Occipital lobe (tissue), 1 donor: ENCODE measurements at regions not wholly inside any gene's neighbourhood (a gene's known extent, or its start where the extent isn't known, plus 50 kb on each side); places are given as distances from the start of the nearest gene placed in this dataset.
"Not testable (repeated sequence)": the region's sequence is repeated elsewhere in the genome, so short reads cannot be mapped to it uniquely, and the experiment has no call there.

Source experiments
- DNase-seq: peaks from one replicate; lab custom pipeline; 2025; lab: John Stamatoyannopoulos, UW

DNA sequence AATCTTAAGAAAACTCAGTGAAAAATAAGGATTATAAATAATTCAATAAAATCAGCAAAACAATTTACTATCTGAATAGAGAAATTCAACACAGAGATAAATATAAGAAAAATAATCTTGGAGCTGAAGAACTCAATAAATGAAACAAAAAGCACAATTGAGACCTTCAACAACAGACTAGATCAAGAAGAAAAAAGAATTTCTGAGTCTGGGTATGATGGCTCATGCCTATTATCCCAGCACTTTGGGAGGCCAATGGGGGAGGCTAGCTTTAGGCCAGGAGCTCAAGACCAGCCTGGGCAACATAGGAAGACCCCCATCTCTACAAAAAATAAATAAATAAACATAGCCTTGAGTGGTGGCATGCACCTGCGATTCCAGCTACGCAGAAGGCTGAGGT lies 1295.7 kb upstream of the NRXN1 start:
- no peak for DNase-seq

DNA sequence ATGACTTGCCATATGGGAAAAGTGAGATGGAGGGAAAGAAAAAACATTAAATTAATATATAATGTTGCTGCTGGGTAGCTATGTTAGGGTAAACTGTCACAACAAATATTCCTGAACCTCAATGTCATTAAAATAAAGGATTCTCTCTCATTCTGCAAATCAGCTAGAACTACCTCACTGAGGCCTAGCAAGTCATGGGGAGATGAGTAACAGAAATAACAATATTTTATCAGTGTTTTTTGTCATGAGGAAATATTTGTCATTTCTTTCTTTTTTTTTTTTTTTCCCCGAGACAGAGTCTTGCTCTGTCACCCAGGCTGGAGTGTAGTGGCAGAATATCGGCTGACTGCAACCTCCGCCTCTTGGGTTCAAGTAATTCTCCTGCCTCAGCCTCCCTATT lies 1282.3 kb upstream of the NRXN1 start:
- no peak for DNase-seq

DNA sequence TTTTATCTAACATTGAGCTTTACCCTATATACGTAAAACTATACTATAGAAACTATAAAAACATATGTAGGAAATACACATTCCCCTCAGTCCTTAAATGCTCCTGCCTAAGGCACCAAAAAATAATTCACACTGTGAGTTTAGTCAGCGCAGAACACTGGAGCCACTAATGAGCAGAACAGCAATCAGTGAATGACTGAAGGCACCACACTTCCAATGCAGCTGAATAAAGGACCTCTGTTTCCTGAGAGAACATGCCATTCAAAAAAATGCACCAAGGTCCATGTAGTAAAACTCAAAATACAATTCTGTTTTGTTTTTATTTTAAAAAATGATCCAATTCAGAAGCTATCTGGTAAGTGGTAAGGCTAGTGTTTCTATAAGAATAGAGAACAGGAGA lies 1280.6 kb upstream of the NRXN1 start:
- no peak for DNase-seq

DNA sequence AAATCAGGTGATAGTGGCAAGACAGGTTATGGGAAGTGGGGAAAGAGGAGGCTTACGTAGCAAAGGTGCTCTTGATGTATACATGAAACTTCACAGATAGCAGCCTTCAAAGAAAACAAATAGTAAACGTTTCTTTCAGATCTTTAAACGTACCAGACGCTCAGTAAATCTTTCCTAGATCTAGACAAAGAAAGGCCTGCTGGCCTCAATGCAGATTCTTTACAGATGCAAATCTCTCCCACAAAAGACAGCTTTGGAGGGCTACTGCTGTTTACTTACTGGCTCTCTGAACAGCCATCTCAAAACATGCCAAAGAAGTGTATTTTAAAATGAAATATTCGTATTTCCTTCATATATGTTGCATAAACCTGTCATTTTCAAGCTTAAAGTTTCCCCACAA lies 1279.9 kb upstream of the NRXN1 start:
- no peak for DNase-seq

DNA sequence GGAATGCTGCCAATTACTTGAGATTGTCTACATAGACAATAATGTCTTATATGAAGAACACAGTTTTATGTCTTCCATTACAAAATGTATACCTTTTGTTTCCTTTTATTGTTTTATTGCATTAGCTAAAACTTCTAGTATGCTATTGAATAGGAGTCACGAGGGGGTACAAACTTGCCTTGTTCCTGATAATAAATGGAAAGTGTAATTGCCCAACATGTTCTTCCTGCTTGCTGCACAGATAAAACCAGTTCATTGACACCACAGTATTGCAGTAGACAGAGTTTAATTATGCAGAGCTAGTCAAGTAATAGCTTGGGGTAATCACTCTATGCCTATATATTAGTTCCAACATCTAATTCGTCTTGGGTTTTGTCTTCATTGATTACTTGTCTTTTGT lies 1276.2 kb upstream of the NRXN1 start:
- no peak for DNase-seq

DNA sequence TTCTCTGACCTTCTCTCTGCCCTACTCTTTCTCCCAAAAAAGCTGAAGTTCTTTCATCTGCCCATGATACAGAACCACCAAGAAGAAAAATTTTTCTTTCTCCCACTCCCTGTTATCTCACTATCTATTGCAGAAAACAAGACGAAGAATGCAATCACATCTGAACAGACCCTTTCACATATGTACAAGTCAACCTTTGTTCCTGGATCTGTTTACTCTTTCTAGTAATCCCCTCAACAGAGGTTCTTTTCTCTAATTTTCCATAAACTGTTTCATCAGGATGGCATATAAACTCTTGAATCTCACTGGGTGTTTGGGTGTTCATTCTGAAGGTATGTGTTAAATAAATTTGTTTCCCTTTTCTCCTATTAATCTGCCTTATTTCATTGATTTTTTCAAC lies 1262.7 kb upstream of the NRXN1 start:
- no peak for DNase-seq

DNA sequence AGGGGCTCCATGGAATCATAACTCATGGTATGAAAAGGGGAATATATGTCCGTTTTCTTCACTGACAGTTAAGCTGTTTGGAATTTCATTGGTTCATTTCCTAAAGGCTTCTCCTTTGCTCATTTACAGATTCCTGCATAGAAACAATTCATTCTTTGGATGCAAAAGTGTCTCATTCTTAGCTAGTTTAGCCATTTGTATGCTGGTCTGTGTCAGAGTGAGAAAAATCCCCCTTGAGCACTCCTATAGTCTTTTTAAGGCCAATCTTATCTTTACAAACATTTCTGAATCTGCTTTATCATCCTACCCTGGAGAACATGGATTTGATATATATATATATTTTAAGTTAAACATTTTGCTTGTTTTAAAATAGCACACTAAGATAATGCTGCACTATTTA lies 1260.9 kb upstream of the NRXN1 start:
- no peak for DNase-seq

DNA sequence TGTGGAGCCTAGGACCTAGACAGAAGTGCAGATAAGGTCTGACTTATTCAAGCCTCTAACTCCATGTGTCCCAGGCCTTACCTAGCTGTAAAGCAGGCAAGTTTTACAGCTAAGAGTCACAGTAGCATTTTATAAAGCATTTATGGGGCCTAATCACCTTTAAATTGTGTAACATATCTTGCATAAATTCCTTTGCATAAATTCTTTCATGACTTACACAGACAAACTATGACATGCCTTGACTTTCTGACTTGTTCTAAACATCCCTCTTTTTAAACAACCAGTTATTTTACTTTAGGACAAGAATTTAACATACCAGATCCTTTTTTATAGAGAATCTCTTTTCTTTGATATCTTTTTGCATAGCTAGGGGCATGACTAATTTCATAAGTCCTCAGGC lies 1257.8 kb upstream of the NRXN1 start:
- no peak for DNase-seq

DNA sequence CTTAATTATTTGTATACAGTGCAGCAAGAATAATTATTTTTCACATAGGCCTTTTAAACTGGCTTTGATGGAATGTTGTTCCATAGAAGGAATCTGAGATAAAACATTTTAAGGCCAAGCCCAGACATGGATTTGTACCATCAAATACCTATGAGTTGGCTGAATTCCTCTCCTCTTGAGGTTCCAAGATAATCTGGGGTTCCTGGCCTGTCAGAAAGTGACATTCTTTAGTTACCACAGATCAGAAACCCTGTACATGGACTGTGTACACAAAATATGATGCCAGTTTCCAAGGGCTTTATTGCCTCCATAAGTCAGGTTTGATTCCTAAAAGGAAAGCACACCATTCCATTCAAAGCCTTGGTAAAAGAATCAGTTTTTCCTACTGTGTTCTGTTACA lies 1256.7 kb upstream of the NRXN1 start:
- DNase-seq: no peak

DNA sequence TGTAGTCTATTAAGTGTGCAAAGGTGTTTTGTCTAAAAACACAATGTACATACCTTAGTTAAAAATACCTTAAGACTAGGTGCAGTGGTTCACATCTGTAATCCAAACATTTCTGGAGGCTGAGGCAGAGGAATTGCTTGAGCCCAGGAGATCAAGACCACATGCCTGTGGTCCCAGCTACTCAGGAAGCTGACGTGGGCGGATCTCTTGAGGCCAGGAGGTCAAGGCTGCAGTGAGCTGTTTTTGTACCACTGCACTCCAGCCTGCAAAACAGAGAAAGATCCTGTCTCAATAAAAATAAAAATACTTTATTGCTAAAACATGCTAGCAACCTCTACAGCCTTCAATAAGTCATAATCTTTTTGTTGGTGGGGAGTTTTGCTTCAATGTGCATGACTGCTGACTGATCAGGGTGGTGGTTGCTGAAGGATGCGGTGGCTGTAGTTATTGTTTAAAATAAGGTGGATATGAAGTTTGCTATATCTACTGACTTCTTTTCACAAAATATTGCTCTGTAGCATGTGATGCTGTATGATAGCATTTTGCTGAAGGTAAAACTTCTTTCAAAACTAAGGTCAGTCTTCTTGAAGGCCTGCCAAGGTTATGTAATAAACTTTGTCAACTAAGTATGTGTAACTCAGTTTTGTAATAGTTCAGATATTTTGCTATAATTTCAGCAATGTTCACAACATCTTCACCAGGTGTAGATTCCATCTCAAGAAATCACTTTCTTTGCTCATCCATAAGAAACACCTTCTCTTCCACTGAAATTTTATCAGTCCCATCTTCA lies 1238.0 kb upstream of the NRXN1 start:
- no peak for DNase-seq

DNA sequence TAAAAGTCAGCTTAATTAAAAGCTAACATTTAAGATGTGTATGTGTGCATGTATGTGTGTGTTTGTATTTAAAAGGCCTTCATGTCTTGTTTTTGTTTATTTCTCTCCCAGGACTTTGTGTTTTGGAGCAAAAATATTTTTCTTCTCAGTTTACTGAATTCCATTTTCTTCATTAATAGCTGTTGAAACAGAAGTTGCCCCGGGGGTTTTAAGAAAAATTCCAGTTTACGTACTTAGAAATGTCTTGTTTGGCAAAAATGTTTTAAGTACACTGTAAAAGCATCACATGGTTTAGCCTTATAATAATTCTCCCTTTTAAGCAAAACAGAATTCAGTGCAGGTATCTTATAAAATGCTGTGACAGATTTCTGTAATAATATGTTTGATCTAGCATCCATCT lies 1233.0 kb upstream of the NRXN1 start:
- no peak for DNase-seq

DNA sequence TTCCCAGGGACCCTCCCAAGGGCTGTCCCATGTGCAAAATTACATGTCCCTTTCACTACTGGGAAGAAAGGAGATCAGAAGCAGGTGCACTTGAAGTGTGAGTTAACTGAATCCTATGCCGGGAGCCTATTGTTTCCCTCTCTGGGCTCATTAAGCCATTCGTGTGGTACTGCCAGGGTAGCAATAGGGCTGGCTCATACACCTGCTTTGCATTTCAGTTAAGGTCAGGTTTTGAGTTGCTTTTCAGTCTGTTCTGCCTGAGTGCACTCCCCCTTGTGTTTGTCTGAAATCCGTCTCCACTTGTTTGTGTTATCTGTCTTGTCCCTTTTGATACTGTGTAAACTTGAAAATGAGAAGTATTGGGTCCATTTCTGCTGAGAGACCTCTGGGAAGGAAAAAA lies 1232.6 kb upstream of the NRXN1 start:
- DNase-seq: no peak

DNA sequence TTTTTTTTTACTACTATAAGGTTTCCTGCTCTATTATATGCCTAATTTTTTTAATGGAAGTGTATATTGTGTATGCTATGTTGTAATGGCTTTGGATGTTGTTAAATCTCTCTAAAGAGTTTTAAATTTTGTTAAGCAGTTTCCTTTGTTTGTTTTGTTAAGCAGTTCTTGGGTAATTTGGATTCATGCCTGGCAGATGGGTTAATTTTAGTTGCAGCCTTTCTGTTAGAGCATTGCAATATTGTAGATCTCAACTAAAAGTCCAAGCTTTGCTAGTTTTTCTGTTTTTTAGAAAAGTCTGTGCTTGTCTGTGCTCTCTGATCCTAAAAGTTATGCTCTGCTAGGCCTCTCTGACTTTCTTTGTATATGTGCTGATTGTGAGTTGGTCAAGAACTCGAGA lies 1229.0 kb upstream of the NRXN1 start:
- no peak for DNase-seq

DNA sequence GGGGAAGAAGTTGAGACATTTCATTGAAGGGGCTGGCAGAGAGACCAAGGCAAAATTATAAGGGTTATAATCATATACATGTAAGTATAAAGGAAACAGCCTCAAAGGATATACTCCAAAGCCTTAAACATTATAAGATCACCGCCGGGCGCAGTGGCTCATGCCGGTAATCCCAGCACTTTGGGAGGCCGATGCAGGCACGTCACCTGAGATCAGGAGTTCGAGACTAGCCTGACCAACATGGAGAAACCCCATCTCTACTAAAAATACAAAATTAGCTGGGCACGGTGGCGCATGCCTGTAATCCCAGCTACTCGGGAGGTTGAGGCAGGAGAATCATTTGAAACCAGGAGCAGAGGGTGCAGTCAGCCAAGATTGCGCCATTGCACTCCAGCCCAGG lies 1227.0 kb upstream of the NRXN1 start:
- DNase-seq: not testable (repeated sequence)

DNA sequence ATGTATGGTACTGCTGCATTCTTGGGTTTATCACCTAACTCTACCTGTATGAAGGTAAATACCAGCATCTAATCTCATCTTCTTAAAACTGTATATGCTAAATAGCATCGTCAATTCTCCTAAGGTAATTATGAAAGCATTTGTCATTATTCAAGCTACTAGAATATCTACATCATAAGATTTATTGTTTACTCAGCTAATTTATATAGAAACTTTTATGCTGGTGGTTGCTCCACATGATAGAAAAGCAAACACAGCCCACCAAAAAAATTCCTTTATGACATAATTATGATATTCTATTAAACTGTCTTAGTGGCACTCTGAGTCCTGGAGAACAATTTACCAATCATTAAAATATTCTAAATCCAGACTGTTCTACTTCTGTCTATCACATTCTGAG lies 1226.1 kb upstream of the NRXN1 start:
- DNase-seq: no peak

DNA sequence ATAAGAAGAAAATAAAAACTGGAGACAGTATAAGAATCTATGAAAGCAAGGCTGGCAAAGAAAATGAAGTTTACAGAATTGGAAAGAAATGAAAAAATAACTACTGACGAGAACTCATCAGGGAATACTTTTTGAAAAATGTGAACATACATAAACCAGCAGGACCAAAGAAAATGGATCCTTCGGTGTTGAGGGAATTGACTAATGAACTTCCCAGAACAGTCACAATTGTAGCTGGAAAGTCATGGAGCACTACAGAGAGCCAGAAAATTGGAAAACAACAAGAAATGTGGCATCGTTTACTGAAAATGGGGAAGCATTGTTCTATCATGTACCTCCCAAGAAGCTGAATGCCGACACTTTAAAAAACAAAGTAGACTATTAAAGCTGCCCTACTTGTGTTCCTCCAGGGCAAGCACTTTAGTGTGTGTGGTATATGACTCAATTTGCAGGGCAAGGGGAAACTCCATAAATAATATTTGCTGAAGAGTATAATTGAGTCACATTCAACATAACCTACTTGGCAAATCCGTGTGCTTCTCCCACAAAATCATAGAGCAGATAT lies 1221.6 kb upstream of the NRXN1 start:
- DNase-seq: no peak

DNA sequence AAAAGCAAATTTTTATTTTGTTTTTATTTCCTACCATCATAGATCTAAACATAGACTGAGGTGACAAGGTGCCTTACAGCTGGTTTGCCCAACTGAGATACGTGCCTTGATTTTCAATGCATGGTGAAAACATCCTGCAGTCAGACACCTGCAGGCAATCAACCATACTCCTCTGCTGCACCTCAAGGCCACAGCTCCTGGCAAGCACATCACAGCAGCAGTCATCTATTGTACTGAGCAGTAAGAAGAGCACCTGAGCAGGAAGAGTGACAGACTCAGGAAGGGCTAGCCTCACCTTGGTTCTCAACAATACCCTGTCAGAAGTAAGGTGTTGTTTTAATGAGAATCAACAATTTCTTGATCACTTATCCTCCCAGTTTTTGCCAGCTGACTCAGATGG lies 1206.8 kb upstream of the NRXN1 start:
- no peak for DNase-seq

DNA sequence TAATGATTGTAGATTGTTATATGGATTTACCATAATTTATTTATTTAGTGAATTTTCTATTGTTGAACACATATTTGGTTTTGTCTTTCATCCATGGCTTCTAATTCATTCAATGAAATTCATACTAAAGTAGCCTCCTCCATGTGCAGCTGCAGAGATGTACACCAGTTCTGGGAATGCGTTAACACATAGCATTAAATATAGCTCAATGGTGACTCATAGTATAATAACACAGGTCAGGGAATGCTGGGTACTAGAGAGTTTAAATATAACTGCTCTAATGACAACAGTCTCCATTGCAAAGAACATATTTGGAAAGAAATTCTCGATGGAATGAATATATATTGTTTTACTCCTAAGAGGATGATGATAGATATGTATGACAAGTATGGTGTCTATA lies 1190.2 kb upstream of the NRXN1 start:
- no peak for DNase-seq

DNA sequence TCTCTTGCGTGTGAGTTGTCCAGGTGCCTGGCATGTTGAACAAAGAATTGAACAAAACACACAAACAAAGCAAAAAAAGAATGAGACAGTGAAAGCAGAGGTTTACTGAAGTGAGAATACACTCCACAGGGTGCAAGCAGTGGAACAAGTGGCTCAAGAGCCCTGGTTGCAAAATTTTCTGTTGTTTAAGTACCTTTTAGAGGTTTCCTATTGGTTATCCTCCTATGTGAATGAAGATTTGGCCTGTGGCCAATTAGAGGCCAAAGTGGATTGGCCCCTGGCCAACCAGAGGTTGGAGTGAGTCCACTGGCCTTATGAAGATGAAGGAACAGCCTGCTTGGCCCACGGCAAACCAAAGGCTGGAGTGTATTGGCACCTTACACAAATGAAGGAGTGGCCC lies 1188.5 kb upstream of the NRXN1 start:
- DNase-seq: no peak

DNA sequence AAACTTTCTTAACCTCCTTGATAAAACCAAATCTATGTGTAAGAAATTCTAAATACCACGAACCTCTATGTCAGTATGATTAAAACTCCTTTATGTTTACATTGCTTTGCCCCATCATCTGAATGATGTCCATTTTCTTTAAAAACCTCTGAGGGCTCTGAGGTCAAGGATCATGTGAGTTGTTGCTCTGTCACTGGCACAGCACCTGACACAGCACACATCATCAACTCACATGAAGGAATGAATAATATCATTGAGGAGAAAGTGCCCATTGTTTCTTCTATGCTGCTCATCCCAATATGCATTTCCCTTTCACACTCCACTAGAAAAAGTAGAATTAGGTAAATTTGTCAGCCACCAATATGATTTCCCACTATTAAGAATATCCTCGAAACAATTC lies 1178.7 kb upstream of the NRXN1 start:
- no peak for DNase-seq

DNA sequence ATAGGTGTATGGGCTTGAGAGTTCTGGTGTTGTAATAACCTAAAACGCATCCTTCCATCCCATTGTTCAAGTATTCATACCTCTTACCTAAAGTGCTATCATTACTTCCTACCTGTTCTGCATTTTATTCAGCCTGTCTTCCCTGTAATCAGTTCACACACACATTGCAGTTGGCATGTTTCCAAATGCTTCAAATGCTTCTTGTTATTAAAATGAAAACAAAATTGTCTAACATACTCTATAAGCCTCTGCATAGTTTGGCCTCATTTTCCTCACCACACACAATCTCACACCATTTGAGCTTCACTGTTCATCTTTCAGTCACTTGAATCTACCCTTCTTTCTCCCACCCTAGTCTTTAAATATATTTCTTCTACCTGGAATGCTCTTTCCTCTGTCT lies 1178.2 kb upstream of the NRXN1 start:
- DNase-seq: no peak

DNA sequence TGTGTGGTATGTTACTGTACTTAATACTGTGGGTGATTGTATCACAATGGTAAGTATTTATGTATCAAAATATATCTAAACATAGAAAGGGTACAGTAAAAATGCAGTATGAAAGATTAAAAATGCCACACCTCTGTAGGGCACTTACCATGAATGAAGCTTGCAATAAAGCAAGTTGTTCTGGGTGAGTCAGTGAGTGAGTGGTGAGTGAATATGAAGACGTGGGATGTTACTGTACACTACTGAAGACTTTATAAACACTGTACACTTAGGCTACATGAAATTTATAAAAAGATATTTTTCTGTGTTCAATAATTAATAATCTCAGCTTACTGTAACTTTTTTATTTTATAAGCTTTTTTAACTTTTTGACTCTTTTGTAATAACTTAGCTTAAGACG lies 1162.4 kb upstream of the NRXN1 start:
- no peak for DNase-seq

DNA sequence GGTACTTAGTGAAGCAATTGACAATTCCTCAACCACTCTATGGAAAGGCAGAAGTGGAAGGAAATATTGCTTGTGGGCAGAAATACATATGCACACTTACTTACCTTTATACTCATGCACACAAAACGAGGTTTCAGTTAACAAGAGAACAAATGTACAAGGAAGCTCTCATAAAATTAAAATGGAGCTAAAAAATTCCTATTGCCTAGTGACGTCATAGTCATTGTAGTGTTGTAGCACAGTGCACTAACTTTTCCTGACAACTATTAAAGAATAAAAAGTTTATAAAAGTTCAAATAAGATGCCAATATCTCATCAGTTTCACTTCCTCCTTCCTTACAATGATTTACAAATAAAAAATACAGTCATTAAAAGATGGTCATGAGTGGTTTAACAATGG lies 1161.9 kb upstream of the NRXN1 start:
- no peak for DNase-seq

DNA sequence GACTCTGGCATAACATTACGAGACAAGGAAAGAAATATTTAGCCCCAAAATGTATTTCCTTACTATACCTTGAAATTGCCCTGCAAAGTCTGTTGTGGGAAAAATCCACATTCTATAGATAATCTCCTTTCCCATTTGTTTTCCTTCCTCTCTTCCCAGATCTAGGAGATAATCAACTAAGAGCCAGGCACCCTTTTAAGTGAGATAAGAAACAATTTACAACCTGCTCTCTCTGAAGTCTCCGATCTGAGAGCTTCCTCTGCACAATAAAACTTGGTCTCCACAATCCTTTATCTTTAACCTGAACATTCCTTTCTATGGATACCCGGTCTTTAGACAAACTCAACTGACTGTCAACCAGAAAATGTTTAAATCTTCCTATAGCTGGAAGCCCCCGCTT lies 1160.7 kb upstream of the NRXN1 start:
- DNase-seq: no peak
